Osteoblast (primary cell): ENCODE measurements at regions not wholly inside any gene's neighbourhood (a gene's known extent, or its start where the extent isn't known, plus 50 kb on each side); places are given as distances from the start of the nearest gene placed in this dataset.

Experiments
- DNase-seq: peaks from one replicate; pipeline ENCODE4 v3.0.0; 2011; ENCODE audit warnings: low spot score, mixed read lengths; ENCODE audit not compliant: insufficient read length; ENCODE audit errors: missing footprints
- H2AFZ ChIP-seq: 2 replicates; pipeline ENCODE4 v1.6.0; 2011; ENCODE audit warnings: mild to moderate bottlenecking, low read length
- H3K27ac ChIP-seq: 2 replicates; pipeline ENCODE4 v1.5.1; 2011; ENCODE audit warnings: mild to moderate bottlenecking, low read depth, low read length, moderate library complexity
- H3K27me3 ChIP-seq: 2 replicates; pipeline ENCODE4 v1.6.0; 2012; ENCODE audit warnings: mild to moderate bottlenecking, control low read depth, inconsistent platforms, low read length, moderate library complexity; ENCODE audit not compliant: insufficient read depth
- H3K36me3 ChIP-seq: 2 replicates; pipeline ENCODE4 v1.5.1; 2011; ENCODE audit warnings: mild to moderate bottlenecking, low read length, control low read depth, moderate library complexity; ENCODE audit not compliant: insufficient read depth
- H3K4me1 ChIP-seq: 2 replicates; pipeline ENCODE4 v1.5.1; 2011; ENCODE audit warnings: mild to moderate bottlenecking, low read length, control low read depth, moderate library complexity; ENCODE audit not compliant: insufficient read depth
- H3K4me2 ChIP-seq: 2 replicates; pipeline ENCODE4 v1.6.0; 2011; ENCODE audit warnings: mild to moderate bottlenecking, low read length; ENCODE audit not compliant: insufficient read depth
- H3K4me3 ChIP-seq: fragments of 200-600 bp; sonication (generic); 3 replicates; pipeline ENCODE4 v1.5.1; 2012; ENCODE audit warnings: mild to moderate bottlenecking, low read length, inconsistent platforms; ENCODE audit not compliant: insufficient read depth
- H3K79me2 ChIP-seq: 2 replicates; pipeline ENCODE4 v1.6.0; 2012; ENCODE audit warnings: mild to moderate bottlenecking, low read length, control low read depth, inconsistent platforms; ENCODE audit not compliant: insufficient read depth
- H3K9me3 ChIP-seq: 2 replicates; pipeline ENCODE4 v1.5.1; 2011; ENCODE audit warnings: low read depth, low read length, control low read depth
- H4K20me1 ChIP-seq: 2 replicates; pipeline ENCODE4 v1.6.0; 2012; ENCODE audit warnings: mild to moderate bottlenecking, low read length, control low read depth; ENCODE audit not compliant: insufficient read depth
- CTCF ChIP-seq: IDR thresholded peaks from 2 replicates; pipeline ENCODE4 v1.5.1; 2011; ENCODE audit warnings: mild to moderate bottlenecking, low read depth, low read length, moderate library complexity; ENCODE audit errors: extremely low read depth

DNA sequence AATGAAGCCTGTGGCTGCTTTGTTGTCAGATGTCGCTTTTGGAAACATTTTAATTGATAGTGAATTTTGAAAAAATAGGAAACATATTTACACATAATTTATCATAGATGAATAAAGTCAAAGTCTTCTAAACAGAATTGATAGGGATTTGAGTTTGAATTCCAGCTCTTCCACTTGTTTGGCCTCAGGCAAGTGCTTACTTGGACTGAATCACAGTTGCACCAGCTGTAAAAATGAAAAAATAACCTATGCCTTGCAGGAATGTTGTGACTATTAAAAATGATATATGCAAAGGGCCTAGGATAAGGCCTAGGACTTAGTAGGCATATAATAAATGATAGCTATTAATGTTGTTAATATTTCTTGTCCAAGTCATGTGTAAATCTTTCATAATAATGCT is 618.5 kb upstream of the MMS22L start:
- H3K4me3 ChIP-seq = no peak overlapping the region
- H3K4me2 ChIP-seq = no peak overlapping the region
- no peaks in the 10 kb centered on the region for H3K4me1 ChIP-seq
- H3K36me3 ChIP-seq = no peaks in the 10 kb centered on the region
- no peaks in the 10 kb centered on the region for H3K9me3 ChIP-seq
- no peak overlapping the region for H2AFZ ChIP-seq
- no peak for TF ChIP-seq CTCF
- H3K27ac ChIP-seq = no peak overlapping the region
- no peaks in the 10 kb centered on the region for H3K79me2 ChIP-seq
- H4K20me1 ChIP-seq = no peaks in the 10 kb centered on the region
- H3K27me3 ChIP-seq = no peaks in the 10 kb centered on the region
- DNase-seq = no peak

GRCh38 chr6:97909380-97909779 is 626.4 kb upstream of the MMS22L start:
- H3K4me1 ChIP-seq = no peaks in the 10 kb centered on the region
- H3K79me2 ChIP-seq = no peaks in the 10 kb centered on the region
- H4K20me1 ChIP-seq = no peaks in the 10 kb centered on the region
- H2AFZ ChIP-seq = no peak overlapping the region
- no peak for TF ChIP-seq CTCF
- no peak overlapping the region for H3K4me2 ChIP-seq
- no peaks in the 10 kb centered on the region for H3K36me3 ChIP-seq
- no peak for DNase-seq
- no peak overlapping the region for H3K27ac ChIP-seq
- H3K4me3 ChIP-seq = no peak overlapping the region
- no peaks in the 10 kb centered on the region for H3K9me3 ChIP-seq
- H3K27me3 ChIP-seq = no peaks in the 10 kb centered on the region

DNA sequence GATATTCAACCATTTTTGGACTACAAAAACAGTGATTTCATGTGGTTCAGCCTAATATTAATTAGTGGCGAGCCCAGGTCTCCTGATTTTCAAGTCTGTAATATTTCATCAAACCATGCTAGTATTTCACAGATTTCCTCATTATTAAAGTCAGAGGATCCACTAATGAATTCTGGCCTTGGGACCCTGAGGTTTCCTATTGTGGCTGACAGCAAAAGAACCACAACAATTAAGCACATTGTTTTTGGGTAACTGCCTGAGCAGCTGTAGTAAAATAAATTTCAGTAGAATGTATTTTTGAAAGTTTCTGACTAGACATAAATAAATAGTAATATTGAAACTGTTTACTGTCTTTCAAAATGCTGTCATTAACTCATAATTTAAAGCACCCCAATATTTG is 630.7 kb upstream of the MMS22L start:
- DNase-seq = no peak
- Histone ChIP-seq H3K27ac (no peak overlapping the region), H4K20me1 (no peaks in the 10 kb centered on the region), H3K4me1 (no peaks in the 10 kb centered on the region), H3K4me2 (no peak overlapping the region), H3K36me3 (no peaks in the 10 kb centered on the region), H3K27me3 (no peaks in the 10 kb centered on the region), H3K79me2 (no peaks in the 10 kb centered on the region), H3K9me3 (no peaks in the 10 kb centered on the region), H3K4me3 (no peak overlapping the region), H2AFZ (no peak overlapping the region)
- TF ChIP-seq CTCF = no peak

DNA sequence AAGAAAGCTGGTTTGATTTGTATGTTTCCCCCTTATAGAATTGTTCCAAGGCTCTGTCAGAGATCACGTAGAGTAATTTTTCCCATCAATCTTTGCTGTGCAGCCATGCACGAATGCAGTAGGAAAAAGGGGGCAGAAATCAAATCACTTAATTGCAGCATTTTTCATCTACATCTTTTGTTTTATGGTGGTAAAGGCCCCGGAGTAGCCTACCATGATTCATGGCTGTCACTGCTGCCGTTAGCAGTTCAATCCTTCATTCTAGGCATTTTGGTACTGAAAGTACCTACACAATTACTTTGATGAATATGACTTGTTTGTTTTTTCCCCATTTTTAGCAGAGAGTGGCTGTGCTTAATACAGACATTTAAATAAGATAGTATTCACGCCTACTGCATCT is 631.9 kb upstream of the MMS22L start:
- Histone ChIP-seq H3K4me3 (no peak overlapping the region), H3K79me2 (no peaks in the 10 kb centered on the region), H3K4me1 (no peaks in the 10 kb centered on the region), H3K27ac (no peak overlapping the region), H2AFZ (no peak overlapping the region), H4K20me1 (no peaks in the 10 kb centered on the region), H3K9me3 (no peaks in the 10 kb centered on the region), H3K36me3 (no peaks in the 10 kb centered on the region), H3K4me2 (no peak overlapping the region), H3K27me3 (no peaks in the 10 kb centered on the region)
- DNase-seq = no peak
- TF ChIP-seq CTCF = no peak
